Gastrocnemius medialis (tissue), 4 donors: ENCODE measurements at regions not wholly inside any gene's neighbourhood (a gene's known extent, or its start where the extent isn't known, plus 50 kb on each side); places are given as distances from the start of the nearest gene placed in this dataset.

ENCODE experiments used
- POLR2A ChIP-seq, 2 donors: fragments of 450-650 bp; IDR thresholded peaks; one replicate each; pipeline ENCODE4 v1.6.1; 2017; ENCODE audit warnings: antibody characterized with exemption in 2 of 2, mild to moderate bottlenecking in 2 of 2, moderate library complexity in 2 of 2
- TF ChIP-seq, protein P1 (sequence below), 5 experiments: fragments of 450-650 bp in 3 of 5; fragments of 200-600 bp in 2 of 5; sonication (generic) in 2 of 5; IDR thresholded peaks in 4 of 5; conservative IDR thresholded peaks in 1 of 5; 1 replicate in 4 of 5; 2 replicates in 1 of 5; pipeline ENCODE4 v1.5.1; 2016 to 2019; ENCODE audit warnings: antibody characterized with exemption in 5 of 5, mild to moderate bottlenecking in 3 of 5, moderate library complexity in 3 of 5

DNA sequence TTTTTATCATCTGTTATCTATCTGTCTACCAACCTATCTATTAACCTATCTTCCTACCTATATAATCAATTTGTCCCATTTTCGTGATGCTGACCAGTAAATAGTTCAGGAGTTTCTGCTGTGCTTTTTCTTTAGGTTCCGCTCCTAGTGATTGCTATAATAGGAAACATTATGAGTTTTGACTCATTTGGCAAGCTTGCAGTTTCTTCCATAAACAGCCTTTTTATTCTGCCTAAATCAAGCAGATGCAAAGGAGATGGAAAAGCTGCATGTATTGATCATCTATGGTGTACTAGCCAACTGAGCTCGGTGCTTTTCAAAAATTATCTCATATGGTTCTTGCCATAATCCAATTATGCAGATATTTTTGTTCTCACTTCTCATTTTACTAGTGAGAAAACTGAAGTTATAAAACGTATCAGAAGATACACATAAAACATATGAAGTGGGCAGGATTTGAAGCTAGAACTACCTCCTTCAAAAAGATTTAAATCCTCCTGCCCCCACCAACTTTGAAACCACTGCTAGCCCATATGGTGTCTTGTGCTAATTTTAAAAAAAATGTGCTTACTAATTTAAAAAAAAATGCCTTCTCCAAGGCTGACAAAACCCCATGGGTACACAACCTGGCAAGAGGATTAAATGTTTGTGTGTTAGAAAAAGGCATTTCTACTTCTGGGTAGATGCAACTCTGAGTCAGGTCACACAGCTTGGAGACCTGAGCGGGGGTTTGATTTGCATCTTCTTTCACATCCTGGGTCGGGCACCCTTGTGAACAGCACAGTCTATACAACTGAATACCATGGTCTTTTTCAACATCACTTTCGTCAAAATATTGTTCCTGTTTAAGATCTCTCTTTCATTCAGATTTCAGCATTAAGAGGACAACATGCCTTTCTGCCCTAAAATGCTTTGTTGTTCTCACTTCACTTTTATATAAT is 267.0 kb downstream of the CHL1 start:
- TF ChIP-seq, protein P1, sequence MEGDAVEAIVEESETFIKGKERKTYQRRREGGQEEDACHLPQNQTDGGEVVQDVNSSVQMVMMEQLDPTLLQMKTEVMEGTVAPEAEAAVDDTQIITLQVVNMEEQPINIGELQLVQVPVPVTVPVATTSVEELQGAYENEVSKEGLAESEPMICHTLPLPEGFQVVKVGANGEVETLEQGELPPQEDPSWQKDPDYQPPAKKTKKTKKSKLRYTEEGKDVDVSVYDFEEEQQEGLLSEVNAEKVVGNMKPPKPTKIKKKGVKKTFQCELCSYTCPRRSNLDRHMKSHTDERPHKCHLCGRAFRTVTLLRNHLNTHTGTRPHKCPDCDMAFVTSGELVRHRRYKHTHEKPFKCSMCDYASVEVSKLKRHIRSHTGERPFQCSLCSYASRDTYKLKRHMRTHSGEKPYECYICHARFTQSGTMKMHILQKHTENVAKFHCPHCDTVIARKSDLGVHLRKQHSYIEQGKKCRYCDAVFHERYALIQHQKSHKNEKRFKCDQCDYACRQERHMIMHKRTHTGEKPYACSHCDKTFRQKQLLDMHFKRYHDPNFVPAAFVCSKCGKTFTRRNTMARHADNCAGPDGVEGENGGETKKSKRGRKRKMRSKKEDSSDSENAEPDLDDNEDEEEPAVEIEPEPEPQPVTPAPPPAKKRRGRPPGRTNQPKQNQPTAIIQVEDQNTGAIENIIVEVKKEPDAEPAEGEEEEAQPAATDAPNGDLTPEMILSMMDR (IDR thresholded peaks at IDR 0.05 in 4 of 5, conservative IDR thresholded peaks at IDR 0.05 in 1 of 5), result no peak
- TF ChIP-seq POLR2A (IDR thresholded peaks at IDR 0.05), result no peak
